Neural progenitor cell (in vitro differentiated cells): ENCODE measurements at regions not wholly inside any gene's neighbourhood (a gene's known extent, or its start where the extent isn't known, plus 50 kb on each side); places are given as distances from the start of the nearest gene placed in this dataset.

ENCODE experiments used
- DNase-seq: peaks from one replicate; pipeline ENCODE4 v3.0.0-alpha.2; 2016; ENCODE audit warnings: low spot score
- H2AFZ ChIP-seq: fragments of 200-600 bp; sonication (generic); replicated peaks from 2 replicates; pipeline ENCODE4 v1.6.1; 2016; ENCODE audit warnings: antibody characterized with exemption
- H3F3A ChIP-seq: fragments of 200-600 bp; sonication (generic); 2 replicates; pipeline ENCODE4 v1.6.1; 2016; ENCODE audit warnings: antibody characterized with exemption, low read depth
- H3K27ac ChIP-seq: fragments of 200-600 bp; sonication (generic); 2 replicates; pipeline ENCODE4 v1.5.1; 2016; ENCODE audit warnings: mild to moderate bottlenecking
- H3K27me3 ChIP-seq: fragments of 200-600 bp; sonication (generic); 2 replicates; pipeline ENCODE4 v1.6.1; 2016; ENCODE audit warnings: mild to moderate bottlenecking, moderate library complexity
- H3K36me3 ChIP-seq: fragments of 200-600 bp; sonication (generic); 2 replicates; pipeline ENCODE4 v1.5.1; 2016
- H3K4me1 ChIP-seq: fragments of 200-600 bp; sonication (generic); 2 replicates; pipeline ENCODE4 v1.6.1; 2016; ENCODE audit warnings: mixed run types
- H3K4me2 ChIP-seq: fragments of 200-600 bp; sonication (generic); 2 replicates; pipeline ENCODE4 v1.6.1; 2016
- H3K4me3 ChIP-seq: fragments of 200-600 bp; sonication (generic); 2 replicates; pipeline ENCODE4 v1.5.1; 2016
- H3K79me2 ChIP-seq: fragments of 200-600 bp; sonication (generic); 2 replicates; pipeline ENCODE4 v1.6.1; 2016; ENCODE audit warnings: low read depth
- H3K9ac ChIP-seq: fragments of 200-600 bp; sonication (generic); 2 replicates; pipeline ENCODE4 v1.6.1; 2016
- H3K9me3 ChIP-seq: fragments of 200-600 bp; sonication (generic); 2 replicates; pipeline ENCODE4 v1.5.1; 2016; ENCODE audit warnings: low read depth
- H4K20me1 ChIP-seq: fragments of 200-600 bp; sonication (generic); 2 replicates; pipeline ENCODE4 v1.6.1; 2016; ENCODE audit warnings: low read depth
- H3K27ac Mint-ChIP-seq: 3 replicates; pipeline ENCODE4 v1.8.0; 2021; ENCODE audit warnings: mixed read lengths
- H3K27me3 Mint-ChIP-seq: 2 replicates; pipeline ENCODE4 v1.8.0; 2022; ENCODE audit warnings: low read depth, mild to moderate bottlenecking, inconsistent platforms, moderate library complexity, mixed read lengths; ENCODE audit not compliant: insufficient read depth
- H3K36me3 Mint-ChIP-seq: 3 replicates; pipeline ENCODE4 v1.8.0; 2021; ENCODE audit warnings: mixed read lengths
- H3K4me1 Mint-ChIP-seq: 3 replicates; pipeline ENCODE4 v1.8.0; 2021; ENCODE audit warnings: mixed read lengths
- H3K4me3 Mint-ChIP-seq: 3 replicates; pipeline ENCODE4 v1.8.0; 2021; ENCODE audit warnings: mild to moderate bottlenecking, moderate library complexity, mixed read lengths
- H3K9me3 Mint-ChIP-seq: 3 replicates; pipeline ENCODE4 v1.8.0; 2020; ENCODE audit warnings: mixed read lengths
- CTCF ChIP-seq: fragments of 200-600 bp; sonication (generic); IDR thresholded peaks from 2 replicates; pipeline ENCODE4 v1.5.1; 2017; ENCODE audit warnings: antibody characterized with exemption, mild to moderate bottlenecking
- EZH2 ChIP-seq: fragments of 200-600 bp; sonication (generic); IDR thresholded peaks from 2 replicates; pipeline ENCODE4 v1.6.1; 2017; ENCODE audit warnings: antibody characterized with exemption, mild to moderate bottlenecking, moderate library complexity
- EZH2phosphoT487 ChIP-seq: fragments of 200-600 bp; sonication (generic); IDR thresholded peaks from 2 replicates; pipeline ENCODE4 v1.6.1; 2017; ENCODE audit warnings: antibody characterized with exemption

GRCh38 chr16:56094231-56094630, 97.1 kb upstream of the GNAO1 start:
- no peaks in the 10 kb centered on the region for H3K9me3 Mint-ChIP-seq
- H3K27ac ChIP-seq = no peak overlapping the region
- H3K4me1 ChIP-seq = peaks cover 10% of the 10 kb centered on the region
- H3K36me3 Mint-ChIP-seq = no peaks in the 10 kb centered on the region
- no peaks in the 10 kb centered on the region for H3K27me3 ChIP-seq
- no peak overlapping the region for H3K4me3 ChIP-seq
- H3K4me3 Mint-ChIP-seq = no peak overlapping the region
- no peak overlapping the region for H3K4me2 ChIP-seq
- no peak overlapping the region for H2AFZ ChIP-seq
- no peaks in the 10 kb centered on the region for H3F3A ChIP-seq
- no peak for TF ChIP-seq EZH2phosphoT487
- TF ChIP-seq EZH2 = no peak
- no peak for TF ChIP-seq CTCF
- H3K9ac ChIP-seq = no peak overlapping the region
- H3K9me3 ChIP-seq = no peaks in the 10 kb centered on the region
- DNase-seq = no peak
- no peaks in the 10 kb centered on the region for H3K79me2 ChIP-seq
- H3K36me3 ChIP-seq = no peaks in the 10 kb centered on the region
- H3K4me1 Mint-ChIP-seq = peaks cover 2% of the 10 kb centered on the region
- peaks cover 4% of the 10 kb centered on the region for H3K27me3 Mint-ChIP-seq
- no peak overlapping the region for H3K27ac Mint-ChIP-seq
- no peaks in the 10 kb centered on the region for H4K20me1 ChIP-seq

- H3K27me3 ChIP-seq = no peaks in the 10 kb centered on the region
- TF ChIP-seq EZH2phosphoT487 = no peak
- no peak for TF ChIP-seq CTCF
- TF ChIP-seq EZH2 = no peak
- no peak for DNase-seq
- H4K20me1 ChIP-seq = no peaks in the 10 kb centered on the region
- no peak overlapping the region for H3K9ac ChIP-seq
- H3K4me3 Mint-ChIP-seq = no peak overlapping the region
- no peak overlapping the region for H3K4me2 ChIP-seq
- H3F3A ChIP-seq = no peaks in the 10 kb centered on the region
- no peak overlapping the region for H2AFZ ChIP-seq
- H3K27ac Mint-ChIP-seq = no peak overlapping the region
- no peaks in the 10 kb centered on the region for H3K36me3 ChIP-seq
- no peaks in the 10 kb centered on the region for H3K79me2 ChIP-seq
- H3K4me1 Mint-ChIP-seq = peaks cover 2% of the 10 kb centered on the region
- H3K9me3 ChIP-seq = no peaks in the 10 kb centered on the region
- H3K27ac ChIP-seq = no peak overlapping the region
- no peak overlapping the region for H3K4me3 ChIP-seq
- H3K36me3 Mint-ChIP-seq = no peaks in the 10 kb centered on the region
- no peaks in the 10 kb centered on the region for H3K27me3 Mint-ChIP-seq
- peaks cover 10% of the 10 kb centered on the region for H3K4me1 ChIP-seq
- no peaks in the 10 kb centered on the region for H3K9me3 Mint-ChIP-seq
These were observed 98.2 kb upstream of the GNAO1 start for GRCh38 chr16:56093055-56093454.

GRCh38 chr16:56090076-56090475, 101.2 kb upstream of the GNAO1 start:
- no peak overlapping the region for H2AFZ ChIP-seq
- no peaks in the 10 kb centered on the region for H3K79me2 ChIP-seq
- H3K36me3 ChIP-seq = no peaks in the 10 kb centered on the region
- Mint-ChIP-seq H3K27me3 (no peaks in the 10 kb centered on the region), H3K4me1 (peaks cover 2% of the 10 kb centered on the region), H3K36me3 (no peaks in the 10 kb centered on the region), H3K27ac (no peak overlapping the region), H3K9me3 (no peaks in the 10 kb centered on the region), H3K4me3 (no peak overlapping the region)
- no peaks in the 10 kb centered on the region for H4K20me1 ChIP-seq
- no peak overlapping the region for H3K4me3 ChIP-seq
- no peak overlapping the region for H3K27ac ChIP-seq
- no peaks in the 10 kb centered on the region for H3F3A ChIP-seq
- TF ChIP-seq EZH2phosphoT487 (no peak), CTCF (no peak), EZH2 (no peak)
- H3K27me3 ChIP-seq = no peaks in the 10 kb centered on the region
- DNase-seq = no peak
- H3K9ac ChIP-seq = no peak overlapping the region
- peaks cover 5% of the 10 kb centered on the region for H3K4me1 ChIP-seq
- no peaks in the 10 kb centered on the region for H3K9me3 ChIP-seq
- no peak overlapping the region for H3K4me2 ChIP-seq

- Histone ChIP-seq H4K20me1 (no peaks in the 10 kb centered on the region), H3K9me3 (no peaks in the 10 kb centered on the region), H3K27me3 (no peaks in the 10 kb centered on the region), H3F3A (no peaks in the 10 kb centered on the region), H2AFZ (no peak overlapping the region), H3K27ac (no peak overlapping the region), H3K4me1 (no peaks in the 10 kb centered on the region), H3K36me3 (no peaks in the 10 kb centered on the region), H3K79me2 (no peaks in the 10 kb centered on the region), H3K4me3 (no peak overlapping the region), H3K4me2 (no peak overlapping the region), H3K9ac (no peak overlapping the region)
- Mint-ChIP-seq H3K27me3 (no peaks in the 10 kb centered on the region), H3K4me1 (peaks cover 2% of the 10 kb centered on the region), H3K27ac (no peak overlapping the region), H3K9me3 (no peaks in the 10 kb centered on the region), H3K36me3 (no peaks in the 10 kb centered on the region), H3K4me3 (no peak overlapping the region)
- TF ChIP-seq CTCF (no peak), EZH2phosphoT487 (no peak), EZH2 (no peak)
- DNase-seq = no peak
These were observed 103.7 kb upstream of the GNAO1 start for GRCh38 chr16:56087626-56088025.
